ENCODE measurements at regions not wholly inside any gene's neighbourhood (a gene's known extent, or its start where the extent isn't known, plus 50 kb on each side); places are given as distances from the start of the nearest gene placed in this dataset.

DNA sequence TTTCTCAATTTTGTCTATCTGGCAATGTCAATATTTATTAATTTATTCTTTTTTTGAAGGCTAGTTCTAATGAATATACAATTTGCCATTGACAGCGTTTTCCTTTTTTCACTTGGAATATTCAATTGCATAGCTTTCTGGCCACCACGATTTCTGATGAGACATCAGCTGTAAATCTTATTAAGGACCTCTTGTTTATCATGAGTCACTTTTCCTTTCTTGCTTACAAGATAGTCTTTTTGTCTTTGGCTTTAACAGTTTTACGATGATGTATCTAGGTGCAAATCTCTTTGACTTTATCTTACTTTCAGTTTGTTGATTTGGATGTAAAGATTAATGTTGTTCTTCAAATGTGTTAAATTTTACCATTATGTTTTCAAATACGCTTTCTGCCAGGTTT lies 991.6 kb upstream of the SLC10A2 start:
- no peak for DNase-seq

DNA sequence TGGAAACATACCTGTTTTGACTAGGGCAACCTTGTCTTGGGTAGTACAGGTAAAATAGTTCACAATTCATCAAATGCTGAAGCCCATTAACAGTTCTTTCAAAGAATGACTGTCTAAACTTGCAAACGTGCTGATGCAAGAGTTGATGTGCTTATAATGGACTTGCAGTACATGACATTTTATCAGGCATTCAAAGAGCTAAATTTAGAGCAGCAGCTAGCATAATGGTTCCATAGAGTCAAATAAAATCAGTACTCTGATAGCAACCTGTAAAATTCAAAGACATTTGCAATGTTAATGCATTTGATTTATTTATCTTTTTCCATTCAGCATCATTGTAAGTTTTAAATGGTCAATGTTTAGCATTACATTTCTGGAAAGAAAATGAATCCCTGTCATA lies 979.7 kb upstream of the SLC10A2 start:
- no peak for DNase-seq

DNA sequence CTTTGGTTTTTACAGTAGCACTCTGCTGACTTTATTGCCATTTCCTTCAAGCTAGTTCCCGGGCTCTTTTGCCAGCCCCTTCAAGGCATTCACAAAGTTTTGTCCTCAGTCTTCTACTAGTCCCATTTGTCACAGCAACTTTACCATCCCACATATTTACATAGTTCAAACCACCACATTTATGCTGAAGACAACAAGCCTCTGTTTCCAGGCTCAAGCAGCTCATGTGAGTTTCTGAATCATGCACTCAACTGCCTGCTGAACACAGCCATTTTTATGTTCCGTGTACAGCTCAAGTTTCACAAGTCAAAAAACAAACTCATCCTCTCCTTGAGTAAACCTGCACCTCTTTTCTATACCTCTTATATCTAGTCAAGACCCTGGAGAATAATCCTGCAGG lies 977.0 kb upstream of the SLC10A2 start:
- DNase-seq = no peak

DNA sequence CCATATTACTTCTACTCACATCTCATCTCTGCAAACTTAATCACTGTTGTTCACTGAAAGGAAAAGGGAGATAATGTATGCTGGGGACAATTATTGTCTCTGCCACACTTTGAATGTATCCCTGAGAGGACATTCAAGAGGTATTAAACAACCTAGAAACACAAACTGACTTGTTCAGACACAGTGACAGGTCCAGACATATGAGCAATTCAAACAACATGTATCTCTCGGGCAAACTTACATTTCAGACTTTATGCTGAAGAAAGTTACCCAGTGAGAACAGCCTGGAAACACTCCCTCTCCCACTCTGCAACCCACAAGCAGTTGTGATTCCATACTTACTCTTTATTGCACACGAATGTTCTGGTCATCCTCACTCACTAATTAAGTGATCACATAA lies 968.7 kb upstream of the SLC10A2 start:
- DNase-seq = no peak

DNA sequence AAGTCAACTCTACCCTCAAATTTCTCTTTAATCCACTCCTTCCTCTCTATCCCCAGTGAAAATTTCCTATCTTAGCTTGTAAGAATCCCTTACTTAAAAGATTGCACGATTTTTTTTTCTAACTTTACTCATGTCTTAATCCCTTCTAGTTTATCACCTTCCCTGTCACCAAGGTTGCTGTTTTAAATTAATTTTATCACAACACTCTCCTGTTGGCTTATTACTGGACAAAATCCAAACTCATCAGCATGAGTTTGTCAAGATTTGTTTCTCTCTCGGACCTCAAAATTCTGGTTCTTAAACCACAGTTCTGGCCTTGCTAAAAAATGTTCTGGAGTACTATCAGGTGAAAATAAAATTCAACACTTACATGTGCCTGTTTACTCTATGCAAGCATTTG lies 959.1 kb upstream of the SLC10A2 start:
- DNase-seq = no peak

DNA sequence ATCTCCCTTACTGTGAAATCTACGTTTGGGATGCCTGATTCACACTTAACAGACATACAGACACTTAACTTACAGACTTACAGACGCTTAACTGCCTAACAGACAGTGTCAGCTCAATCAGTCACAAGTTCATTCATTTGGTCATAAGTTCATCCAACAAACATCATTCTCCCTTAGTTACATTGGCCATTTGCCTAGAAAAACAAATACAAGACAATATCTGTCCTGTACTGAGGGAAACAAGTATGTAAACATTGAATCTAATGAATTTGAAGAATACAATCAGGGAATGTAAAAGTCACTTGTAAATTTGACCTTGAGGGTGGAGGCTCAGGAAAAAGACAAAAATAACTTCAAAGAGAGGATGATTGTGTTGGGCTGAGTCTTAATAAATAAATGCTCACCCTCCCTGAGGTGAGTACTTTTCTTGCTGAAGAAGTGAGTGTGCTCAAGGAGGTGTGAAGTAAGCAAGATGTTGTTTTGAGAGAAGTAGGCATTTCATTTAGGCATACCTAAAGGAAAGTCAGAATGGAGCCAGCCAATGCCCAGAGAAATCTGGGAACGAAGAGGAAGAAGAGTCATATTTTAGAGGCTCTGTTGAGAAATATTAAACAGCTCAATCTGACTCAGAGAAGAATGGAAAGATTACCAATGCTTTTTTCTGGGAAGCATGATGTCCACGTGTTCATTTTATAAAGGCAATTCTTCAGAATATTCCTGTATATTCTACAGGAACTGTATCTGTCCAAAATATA lies 958.4 kb upstream of the SLC10A2 start:
- DNase-seq = no peak

DNA sequence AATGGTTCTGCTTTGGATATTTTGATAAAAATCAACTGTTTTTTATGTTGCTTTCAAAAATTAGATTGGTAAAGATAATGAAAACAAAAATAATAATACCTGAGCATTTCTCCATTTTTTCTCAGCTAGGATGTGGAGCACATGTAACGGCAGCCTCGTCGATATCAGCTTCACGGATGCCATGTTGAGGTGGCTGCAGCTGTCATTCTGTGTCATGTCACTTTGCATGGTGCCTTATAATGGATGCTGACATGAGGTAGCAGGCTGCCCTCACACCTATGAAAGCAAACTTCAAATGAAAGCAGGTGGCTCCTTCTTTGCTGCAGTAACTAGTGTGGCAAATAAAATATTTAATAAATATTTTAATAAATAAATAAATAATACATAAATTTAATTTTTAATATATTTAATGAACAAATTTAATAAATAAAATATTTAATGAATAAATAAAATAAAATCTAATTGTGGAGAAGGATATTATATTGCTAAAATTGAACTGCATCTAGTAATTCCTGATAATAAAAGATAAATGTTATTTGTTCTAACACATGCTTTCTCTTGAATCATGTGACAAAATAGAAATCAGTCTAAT lies 955.7 kb upstream of the SLC10A2 start:
- no peak for DNase-seq

DNA sequence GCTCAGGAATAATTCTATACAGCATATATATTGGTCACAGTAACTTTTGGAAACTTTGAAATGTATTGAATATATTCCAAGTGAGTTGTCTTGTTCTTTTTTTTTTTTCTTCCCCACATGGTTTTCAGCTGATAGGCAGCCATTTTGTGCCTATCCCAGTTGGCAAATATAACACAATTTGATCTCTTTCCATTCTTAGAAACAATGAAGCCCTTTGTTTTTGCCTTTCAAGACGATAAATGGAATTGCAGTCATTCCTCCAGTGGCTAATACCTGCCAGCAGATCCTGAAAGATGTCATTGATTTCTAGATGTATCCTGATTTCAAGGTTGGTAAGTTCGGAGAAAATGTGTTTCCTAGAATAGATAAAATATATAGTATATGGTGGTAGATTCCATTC lies 951.1 kb upstream of the SLC10A2 start:
- DNase-seq = no peak

DNA sequence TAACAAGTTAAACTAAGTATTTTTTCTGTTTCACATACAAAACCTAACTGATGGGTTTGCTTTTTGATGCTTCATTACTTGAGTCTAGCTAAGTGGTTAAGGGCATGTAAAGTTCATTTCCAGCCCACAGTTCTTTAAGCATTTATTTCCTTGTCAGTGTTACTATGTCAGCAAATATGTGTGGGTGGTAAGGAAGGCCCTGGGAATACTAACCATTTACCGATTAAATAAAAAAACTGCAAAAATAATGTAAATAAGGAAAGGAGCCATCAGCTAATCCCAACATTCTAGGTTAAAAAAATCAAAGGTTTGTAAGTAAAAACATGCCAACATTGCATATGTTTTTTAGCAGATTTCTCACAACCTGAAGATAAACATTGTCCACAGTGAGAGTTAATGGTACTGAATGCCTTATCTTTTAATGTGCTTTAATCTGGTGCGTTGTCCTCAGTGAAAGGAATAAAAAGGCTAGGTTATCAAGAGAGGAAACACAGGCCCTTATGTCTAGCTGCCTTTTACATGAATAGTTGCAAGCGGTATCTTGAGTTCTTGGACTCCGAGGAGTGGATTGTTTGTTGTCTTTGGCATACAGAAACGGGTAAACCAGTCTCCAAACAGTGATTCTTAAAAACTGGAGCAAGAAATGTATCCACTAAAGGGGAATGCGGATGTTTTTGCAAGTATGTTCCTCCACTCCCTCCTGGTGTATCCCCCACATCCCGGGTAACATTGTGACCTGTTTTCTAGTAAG lies 949.6 kb upstream of the SLC10A2 start:
- DNase-seq = no peak

DNA sequence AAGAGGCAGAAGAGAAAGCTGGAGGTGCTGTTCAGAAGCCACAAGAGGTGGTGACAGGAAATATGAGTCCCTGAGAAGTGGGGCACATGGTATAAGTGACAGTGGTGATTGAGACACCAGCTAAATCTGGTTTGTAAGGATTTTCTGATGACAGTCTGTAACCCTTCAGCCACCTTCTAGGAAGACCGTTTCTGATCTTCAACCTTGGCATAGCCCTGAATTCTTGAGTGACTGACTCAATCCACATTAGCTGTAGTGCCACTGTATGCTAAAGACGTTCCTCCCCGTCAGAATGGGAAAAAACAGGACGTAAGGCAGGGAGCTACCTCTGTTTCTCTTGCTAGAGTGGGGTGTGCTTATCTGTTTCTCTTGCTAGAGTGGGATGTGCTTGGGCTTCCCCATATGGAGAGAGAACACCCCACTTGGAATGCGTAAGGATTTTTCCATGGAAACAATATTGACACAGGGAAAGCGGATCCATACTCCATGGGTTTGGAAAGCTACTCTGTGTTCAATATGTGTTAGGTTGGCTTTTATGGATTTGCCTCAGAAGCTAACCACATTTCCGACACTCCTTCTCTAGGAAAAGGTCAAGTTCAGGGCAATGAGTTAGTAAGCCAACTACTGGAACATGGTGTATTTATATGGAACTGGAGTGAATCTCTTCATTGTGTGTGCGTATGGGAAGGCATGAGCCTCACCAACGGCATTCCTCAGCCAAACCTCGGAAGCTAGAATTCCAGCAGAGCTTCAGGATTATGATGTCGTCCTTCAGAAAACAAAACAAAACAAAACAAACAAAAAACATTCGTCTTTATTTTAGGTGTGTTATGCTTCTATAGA lies 948.8 kb upstream of the SLC10A2 start:
- DNase-seq = no peak

DNA sequence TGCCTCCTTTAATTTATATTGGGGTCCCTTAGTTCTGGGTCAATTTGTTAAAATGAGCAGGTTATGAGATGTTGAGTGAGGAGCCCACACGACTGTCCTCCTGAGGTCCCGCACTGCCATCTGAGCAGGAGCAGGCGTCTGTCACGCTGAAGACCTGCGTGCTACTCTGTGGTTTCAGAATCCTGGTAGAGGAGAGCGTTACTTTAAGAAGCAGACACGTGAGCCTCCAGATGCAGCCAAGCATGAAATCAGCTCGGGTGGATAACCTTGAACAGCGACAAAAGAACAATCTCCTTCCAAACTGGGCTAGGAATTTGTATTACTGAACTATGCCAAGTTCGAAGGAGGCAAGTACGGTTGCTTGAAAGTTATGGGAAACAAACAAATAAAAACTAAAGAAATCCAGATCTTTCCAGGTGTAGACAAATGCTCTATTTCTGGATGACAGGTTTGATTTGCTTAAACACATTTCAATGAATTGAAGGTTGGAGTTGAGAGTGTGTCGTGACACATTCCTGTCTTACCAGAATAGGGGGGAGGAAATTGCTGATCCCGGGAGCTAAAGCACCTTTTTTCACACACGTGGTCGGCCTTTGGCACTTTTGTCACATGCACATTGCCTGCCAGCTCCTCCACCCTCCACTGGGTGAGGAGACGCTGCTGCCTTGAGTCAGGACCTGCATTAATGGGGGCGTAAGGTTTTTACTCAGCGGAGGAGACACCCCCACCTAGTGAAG lies 945.5 kb upstream of the SLC10A2 start:
- no peak for DNase-seq

DNA sequence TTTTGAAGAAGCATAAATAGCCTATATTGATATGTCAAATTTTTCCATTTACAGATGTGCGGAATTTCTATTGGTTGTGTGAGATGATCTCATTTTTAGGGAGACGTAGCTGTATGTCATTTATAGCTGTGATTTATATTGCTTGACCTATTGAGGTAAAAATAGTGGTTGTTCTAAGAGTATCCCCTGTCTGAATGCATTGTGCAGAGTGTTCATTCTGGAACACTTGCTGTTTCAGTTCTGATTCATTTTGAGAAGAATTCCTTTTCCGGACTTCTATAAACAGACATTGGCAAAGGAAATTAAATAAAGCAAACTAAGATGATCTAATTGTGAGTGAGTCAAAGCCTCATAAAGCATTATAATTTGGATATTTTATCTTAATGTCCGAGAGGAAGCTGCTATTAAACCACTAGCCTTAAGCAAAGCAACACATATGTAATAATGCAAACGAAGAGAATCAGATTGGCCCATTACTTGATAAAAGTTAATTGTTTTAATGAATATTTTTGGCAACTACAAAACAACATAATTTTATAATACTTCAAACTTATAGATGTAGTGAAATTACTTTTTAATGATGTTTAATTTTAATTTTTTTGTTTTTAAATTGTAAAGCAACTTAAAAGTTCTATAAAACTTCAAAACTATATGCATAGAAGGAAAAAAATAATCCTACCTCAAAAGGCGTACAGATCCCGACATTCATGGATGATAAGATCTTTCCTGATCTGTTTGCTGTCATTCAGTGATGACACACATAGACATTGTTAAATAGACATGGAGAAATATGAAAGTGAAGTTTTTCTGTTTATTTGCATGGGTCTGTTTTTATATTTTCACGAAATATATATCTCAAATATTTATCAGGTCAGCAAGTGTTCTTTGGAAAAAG lies 942.6 kb upstream of the SLC10A2 start:
- no peak for DNase-seq

DNA sequence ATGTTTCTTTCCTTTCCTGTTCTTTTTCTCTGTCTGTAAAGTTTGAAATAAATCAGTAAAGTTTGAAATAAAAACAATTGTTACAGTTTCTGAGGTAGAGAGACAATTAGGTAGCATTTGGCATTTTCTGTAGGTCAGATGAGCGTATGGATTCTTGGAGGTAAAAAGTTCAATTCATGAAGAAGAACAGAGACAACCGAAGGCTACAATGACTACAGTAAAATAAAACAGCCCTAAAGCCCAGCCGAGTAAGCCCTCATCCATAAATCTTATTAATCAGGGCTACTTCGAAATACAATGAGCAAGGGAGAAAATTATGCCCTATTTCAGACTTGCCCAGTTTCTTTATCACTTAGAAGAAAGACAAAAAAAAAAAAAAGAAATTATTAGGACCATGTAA lies 941.9 kb upstream of the SLC10A2 start:
- no peak for DNase-seq

DNA sequence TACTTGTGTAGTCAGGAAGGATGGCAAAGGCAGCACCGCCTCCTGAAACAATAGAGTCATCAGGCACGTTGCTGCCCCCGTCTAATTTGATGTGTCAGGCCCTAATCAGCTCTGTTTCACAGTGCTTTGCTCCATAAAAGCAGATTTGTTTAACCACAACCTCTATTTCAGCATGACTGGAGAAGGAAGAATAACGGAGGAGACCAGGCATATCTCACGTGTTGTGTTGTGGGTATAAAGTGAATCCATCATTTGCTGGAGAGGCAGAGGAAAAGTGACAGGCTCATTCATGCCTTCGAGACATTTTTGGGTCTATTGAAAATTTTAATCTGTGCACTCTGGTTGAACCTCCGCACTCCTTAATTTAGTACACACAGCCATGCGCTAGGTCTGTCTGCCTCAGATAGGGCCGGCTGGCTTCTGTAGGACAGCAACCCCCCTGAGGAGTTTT lies 940.4 kb upstream of the SLC10A2 start:
- no peak for DNase-seq

DNA sequence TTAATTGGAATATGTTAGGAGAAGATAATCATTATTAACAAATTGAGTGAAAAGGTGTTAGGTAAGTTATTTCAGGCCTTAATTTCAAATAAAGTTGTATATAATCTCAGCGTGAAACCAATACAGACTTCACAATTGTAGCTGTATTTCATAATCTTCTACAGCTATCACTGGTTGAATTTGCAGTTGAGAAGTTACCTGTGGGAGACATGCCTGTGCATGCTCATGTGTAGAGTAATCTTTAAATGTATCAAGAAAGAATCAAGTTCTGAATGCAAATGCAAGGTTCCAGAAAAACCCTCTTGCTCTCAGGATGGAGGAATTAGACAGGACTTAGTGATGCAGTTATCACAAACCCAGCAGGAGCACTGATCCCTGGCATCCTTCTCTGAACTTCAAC lies 938.4 kb upstream of the SLC10A2 start:
- DNase-seq = no peak

DNA sequence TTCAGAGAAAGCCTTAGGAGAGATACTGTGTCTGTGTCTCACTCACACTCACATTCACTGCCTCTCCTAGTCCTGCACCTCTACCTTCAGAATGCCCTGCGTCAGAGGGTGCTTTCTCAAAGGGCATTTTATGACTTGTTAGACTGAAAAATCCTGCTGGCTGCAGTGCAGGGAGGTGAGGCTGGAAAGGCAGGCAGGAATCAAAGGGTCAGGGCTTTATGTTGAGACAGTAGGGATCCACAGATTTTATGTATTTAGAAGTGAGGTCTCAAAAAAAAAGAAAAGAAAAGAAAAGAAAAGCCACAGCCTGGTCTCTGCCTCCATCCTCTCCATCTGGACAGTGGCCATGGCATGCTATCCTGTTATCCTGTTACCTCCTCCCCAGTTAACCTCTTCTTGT lies 936.0 kb upstream of the SLC10A2 start:
- DNase-seq = no peak

DNA sequence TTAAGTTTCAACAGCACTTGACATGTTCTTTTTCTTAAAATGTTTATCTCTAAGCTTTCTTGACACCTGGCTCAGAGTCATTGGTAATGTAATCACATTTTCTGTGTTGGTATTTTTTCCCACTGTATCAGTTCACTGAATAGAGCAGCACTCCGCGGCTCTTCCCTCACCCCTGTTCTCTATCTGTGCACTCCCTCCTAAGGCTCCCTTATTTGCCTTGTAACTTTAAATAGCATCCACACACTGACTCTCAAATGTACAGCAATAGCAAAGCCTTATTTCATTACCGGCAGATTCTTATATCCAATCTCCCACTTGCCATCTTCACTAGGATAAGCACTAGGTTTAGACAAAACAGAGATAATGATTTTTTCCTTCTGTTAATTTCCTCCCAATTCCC lies 935.5 kb upstream of the SLC10A2 start:
- no peak for DNase-seq

DNA sequence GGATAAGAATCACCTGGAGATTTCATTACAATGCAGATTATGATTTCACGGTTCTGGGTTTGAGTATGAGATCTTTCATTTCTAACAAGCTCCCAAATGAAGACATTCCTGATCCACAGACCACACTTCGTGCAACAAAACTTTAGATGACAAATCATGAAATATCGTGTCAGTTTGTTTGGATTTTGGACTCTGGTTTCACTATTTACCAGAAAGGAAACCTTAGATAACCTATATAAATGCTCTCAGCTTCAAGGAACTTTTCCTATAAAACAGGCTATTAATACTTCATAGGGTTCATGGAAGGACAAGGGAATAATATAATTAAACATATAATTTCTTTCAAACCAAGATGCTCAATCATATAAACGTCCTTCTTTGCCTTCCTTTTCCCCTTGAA lies 930.5 kb upstream of the SLC10A2 start:
- no peak for DNase-seq

DNA sequence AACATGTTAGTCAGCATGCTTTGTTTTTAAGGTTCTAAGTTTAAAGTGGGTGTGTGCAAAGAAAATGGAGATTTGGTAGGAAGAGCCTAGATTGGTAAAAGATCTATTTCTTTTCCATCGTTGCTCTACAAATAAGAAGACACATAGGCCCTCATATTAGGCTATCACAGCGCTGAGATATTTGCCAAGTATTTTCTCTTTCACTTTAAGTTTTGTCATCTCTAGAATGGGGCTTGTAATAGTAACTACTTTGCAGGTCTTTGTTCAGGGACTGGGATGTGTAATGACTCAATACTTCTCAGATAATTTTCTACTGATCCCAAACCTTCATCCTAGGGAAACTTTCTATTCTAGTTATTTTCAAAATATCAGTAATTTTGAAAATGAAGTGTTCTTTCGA lies 917.7 kb upstream of the SLC10A2 start:
- DNase-seq = no peak

DNA sequence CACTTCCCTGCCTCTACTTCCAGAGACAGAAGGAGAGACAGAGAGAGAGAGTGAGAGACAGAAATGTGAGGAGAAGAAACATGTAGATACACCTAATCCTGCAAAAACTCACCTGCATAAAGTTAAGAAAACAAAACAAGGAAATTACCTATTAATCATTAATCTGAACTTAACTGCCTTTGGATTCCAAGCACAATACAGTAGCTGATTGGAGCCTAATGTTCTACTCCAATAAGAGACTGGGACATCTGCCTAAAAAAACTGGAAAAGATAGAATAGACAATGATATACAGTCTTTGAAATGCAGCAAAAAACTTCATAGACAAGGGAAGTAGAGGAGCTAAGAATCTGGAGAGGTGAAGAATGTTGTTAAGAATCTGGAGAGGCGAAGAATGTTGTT lies 910.2 kb upstream of the SLC10A2 start:
- no peak for DNase-seq

DNA sequence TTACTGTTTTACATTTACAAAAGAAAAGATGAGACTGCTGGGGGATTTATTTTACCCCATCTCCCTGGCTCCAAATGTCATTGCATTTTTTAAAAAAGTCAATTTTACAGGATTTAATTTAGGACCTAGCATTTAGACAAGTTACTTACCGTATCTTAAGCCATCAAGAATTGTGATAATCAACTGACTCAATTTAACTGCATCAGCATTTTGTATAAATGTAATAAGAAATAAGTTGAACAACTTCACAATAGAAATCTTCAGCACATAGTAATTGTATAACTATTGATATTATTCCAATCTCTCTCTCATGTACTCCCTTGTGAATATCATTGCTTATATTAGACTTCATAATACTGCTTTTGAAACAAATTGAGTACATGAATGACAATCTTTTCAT lies 907.5 kb upstream of the SLC10A2 start:
- DNase-seq = no peak
